Midbrain (tissue), 1 donor: ENCODE measurements at regions not wholly inside any gene's neighbourhood (a gene's known extent, or its start where the extent isn't known, plus 50 kb on each side); places are given as distances from the start of the nearest gene placed in this dataset.

Experiments used
- DNase-seq: peaks from one replicate; lab custom pipeline; 2025; lab: John Stamatoyannopoulos, UW

DNA sequence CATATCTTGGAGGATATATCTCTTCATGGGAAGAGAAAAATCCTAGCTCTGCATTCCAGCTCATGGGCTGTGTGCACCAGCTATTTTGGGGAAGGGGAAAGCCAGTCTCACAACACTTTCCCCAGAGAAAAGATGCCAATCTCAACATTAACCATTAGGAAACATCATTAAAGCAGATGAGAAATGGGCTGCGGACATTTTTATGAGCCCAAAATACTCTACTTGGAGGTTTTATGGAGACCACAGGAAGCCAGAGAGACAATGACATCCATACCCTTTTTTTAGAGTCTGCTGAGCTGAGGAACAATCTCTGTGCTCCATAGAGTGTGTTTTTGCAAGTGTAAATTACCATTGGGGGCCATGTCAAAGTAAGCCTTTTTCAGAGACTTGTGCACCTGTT lies 213.7 kb downstream of the TRIB2 start:
- no peak for DNase-seq

DNA sequence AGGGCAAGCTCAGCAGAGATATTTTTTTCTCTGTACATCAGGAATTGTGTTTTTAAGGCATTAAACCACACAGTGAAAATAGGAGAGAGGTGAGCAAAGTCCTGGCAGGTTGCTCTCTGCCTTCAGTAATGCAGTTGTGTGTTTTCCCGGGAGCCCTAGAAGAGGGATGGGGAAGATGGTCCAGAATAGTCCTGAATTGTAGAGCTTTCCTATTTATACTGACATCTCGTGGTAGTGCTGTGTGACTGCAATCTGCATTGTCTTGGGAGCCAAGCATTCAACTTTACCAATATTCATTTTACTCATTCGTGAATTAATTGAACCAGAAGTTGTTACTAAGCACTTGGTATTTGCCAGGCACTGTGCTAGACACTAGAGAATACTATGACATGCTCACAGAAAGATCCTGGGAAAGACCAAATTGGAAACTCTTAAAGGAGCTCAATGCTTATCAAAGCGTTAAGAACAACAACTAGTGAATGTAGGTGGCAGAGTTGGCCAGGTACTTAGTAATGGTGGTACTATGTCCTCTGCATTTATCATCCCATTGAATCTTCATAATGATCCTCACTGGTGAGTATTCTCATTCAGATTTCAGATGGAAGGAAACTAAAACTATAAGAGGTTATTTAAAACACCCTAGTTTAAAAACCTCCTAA lies 214.6 kb downstream of the TRIB2 start:
- DNase-seq = peak; percentile 53

DNA sequence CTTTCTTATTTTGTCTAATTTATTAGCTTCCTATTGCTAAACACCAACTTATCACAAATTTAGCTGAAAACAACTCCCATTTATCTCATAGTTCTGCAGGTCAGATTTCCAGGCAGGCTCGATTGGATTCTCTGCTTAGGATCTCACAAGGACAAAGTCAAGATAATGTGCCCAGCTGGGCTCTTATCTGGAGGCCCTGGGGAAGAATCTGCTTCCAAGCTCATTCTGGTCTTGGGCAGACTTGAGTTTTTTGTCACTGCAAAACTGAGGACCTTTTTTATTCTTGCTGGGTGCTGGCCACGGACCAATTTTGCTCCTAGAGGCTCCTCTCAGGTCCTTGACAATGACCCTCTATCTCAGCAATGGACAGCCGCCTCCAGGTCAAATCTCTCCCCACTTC lies 215.5 kb downstream of the TRIB2 start:
- no peak for DNase-seq

- no peak for DNase-seq
These were observed 217.5 kb downstream of the TRIB2 start for GRCh38 chr2:12934146-12934756.

DNA sequence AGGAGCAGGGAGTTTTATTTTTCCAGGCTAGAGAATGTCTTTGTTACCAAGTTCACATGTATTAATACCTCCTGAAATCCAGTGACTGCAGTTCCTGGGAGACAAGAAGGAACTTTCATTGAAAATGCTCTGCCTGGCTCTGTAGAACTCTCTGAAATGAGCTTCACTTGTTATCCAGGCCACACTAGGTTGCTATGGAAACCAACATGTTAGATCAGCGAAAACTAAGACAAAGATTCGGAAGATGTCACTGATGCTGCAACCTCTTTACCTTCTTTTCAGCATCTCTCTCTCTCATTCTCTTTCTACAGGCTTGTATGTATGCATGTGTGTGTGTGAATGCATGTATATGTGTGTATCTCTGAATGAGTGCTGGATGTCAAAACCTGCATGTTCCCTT lies 218.5 kb downstream of the TRIB2 start:
- DNase-seq = peak; percentile 47

DNA sequence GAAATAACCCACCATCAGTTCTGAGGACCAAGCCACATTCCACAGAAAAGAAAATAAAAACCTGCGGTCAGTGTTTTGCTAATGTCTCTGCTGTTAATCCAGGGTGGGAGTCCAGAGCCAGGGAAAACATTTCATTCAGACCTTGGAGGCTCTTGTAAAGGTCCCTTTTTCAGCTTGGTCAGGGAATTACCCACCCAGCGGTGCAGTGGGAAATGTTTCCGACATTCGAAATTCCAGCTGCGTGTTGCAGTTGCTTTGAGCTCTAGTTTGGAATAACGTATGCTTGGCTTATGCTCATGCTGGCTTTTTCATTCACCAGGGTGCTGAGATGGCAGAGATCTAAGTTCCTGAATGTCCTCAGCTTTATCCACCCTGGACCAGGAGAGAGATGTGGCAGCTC lies 219.1 kb downstream of the TRIB2 start:
- DNase-seq = peak; percentile 11

DNA sequence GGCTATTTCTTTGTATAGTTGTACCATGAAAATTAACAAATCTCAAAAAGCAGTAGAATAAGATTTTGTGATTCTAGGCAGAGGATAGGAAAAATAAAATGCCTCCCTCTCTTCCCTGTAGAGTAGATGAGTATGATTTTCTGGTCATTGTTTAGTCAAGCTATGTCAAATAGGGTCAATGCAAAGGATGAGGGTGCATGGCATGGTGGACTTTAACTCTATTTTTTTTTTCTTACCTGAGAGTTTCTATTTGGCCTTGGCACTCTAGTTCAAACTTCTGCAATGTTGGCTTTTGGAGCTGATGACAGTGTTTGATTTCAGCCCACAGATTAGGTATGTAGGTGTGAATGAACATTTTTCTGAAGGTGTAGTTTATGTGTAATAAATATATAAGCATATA lies 224.5 kb downstream of the TRIB2 start:
- DNase-seq = no peak

DNA sequence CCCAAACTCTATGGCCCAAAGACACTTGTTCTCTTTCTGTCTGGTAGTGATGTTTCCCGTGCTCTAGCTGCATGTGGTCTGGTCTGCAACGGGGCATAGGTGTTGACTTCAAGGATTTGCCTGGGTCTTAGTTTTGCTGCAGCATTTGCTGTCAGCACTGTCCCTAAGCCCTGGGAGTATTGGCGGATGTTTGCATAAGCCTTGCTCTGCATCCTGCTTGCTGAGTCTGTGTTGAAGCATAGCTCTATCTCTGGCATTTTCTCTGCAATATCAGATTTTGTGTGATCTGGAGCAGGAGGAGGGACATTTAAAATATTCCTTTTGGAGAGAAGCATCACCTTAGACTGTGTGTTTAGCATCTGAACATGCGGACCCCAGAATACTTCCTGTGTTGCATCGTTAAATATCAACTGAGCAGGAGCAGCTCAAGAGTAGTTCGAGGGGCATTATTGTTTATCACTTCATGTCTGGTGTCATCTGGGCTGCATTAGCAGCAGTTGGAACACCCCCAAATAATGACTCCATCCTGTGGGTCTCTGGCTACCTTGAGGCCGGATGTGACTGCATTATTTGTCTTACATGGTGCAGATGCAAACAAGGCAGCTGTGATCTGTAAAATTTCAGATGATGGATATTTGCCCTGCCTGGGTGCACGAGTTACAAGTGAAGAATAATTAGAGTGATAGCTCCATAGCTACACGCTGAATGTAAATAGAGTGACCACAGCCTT lies 231.7 kb downstream of the TRIB2 start:
- DNase-seq = no peak

DNA sequence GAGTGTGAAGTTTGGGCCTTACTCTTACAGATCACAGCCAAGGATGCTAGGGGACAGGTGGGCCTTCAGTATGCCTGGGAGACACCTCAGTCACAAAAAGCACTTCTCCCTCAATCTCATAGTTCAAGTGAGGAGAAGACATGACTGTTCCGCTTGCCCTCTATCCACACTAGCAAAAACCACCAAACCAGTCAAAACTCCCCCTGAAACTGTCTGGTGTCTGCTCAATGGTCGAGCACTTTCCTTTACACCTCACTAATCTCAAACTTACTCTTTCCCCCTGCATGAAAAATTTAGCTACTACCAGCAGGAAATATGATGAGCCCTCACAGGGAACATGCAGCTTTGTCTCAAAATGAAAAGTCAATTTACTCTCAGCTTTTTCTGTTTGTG lies 232.2 kb downstream of the TRIB2 start:
- no peak for DNase-seq

GRCh38 chr2:12949406-12949805 lies 232.7 kb downstream of the TRIB2 start:
- DNase-seq = no peak

GRCh38 chr2:12950174-12950573 lies 233.4 kb downstream of the TRIB2 start:
- DNase-seq = no peak

GRCh38 chr2:12950957-12951656 lies 234.4 kb downstream of the TRIB2 start:
- DNase-seq = no peak

- no peak for DNase-seq
These were observed 234.9 kb downstream of the TRIB2 start for GRCh38 chr2:12951657-12951973.

- no peak for DNase-seq
These were observed 236.9 kb downstream of the TRIB2 start for GRCh38 chr2:12953596-12953995.

DNA sequence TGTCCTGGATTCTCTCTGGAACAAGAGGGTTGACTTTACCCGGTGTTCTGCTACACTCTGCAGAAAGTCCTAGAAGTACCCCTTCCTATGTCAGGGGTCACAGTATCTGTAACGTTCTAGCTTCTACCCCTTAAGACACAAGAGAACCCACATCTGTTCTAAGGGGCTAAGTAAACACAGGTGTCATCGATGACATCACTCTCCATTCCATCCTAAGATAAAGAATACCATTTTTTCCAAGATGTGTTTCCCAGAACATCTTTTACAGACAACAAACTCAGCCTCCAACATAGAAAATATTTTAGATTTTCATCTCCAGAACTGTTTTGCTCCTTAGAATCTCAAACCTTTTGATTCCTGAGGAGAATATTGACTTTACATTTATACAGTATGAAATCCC lies 239.1 kb downstream of the TRIB2 start:
- no peak for DNase-seq

GRCh38 chr2:12957251-12957650 lies 240.5 kb downstream of the TRIB2 start:
- DNase-seq = no peak

GRCh38 chr2:12959935-12960334 lies 243.2 kb downstream of the TRIB2 start:
- DNase-seq = no peak

DNA sequence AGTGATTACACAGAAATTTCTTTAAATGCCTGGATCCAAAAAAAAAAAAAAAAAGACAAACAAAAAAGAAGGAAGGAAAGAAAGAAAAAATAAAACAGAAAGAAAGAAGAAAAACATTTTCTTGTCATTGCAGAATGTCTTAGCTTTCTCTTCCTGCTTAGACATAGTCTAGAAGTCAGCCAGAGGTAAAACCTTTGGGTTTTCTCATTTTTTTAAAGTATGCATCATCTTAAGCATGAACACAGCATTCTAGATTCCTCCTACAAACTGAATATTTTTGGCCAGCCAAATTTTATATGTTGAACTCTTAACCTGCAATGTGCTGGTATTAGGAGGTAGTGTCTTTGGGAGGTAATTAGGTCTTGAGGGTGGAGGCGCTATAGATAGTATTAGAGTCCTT lies 243.9 kb downstream of the TRIB2 start:
- no peak for DNase-seq

GRCh38 chr2:12964904-12965539 lies 248.3 kb downstream of the TRIB2 start:
- DNase-seq = no peak

DNA sequence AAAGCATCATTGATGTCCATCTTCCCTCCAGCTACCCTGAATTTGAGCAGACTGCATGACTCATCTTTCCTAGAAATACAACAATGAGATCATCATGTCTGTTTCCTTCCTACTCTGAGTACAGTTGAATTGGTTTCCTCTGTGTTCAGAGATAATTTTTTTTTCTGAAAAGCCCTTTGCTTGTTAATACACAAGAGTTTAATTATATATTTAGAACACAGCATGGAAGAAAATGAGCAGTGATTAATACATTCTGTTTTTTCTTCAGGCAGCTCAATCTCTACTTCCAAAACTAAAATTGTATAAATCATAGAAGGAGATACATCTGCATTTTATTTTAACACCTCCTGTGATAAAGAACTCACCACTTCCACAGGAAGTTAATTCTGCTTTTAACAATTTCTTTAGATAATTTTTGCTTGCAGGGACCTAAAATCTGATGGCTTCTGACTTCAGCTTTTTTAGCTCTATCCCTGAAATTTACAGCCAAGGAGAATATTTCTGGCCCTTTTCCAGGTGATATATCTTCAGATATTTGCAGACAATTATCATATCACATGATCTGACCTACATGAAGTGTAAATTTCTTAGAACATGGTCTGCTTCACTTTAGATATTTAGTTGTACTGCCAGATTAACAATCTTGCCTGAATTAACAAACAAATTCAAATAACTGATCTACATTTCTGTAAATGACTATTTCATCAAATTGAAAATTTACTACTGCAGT lies 249.0 kb downstream of the TRIB2 start:
- no peak for DNase-seq

DNA sequence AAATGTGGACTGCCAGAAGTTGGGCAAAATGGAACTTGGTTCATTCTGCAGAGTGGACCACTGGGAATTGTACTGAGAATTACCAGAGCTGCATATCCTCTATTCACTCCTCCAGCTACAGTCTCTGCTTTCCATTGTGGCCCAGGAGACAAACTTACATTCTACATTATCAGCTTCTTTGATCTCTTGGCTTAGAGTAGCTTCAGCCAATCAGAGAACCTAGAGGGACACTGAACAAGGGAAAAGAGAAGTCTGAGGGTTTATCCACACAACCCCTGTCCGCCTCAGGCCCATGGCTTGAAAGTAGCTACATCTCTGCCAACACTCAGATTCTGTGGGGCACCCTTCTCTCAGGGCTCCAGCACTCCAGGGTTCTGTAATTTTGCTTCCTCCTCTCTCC lies 251.1 kb downstream of the TRIB2 start:
- DNase-seq = no peak

GRCh38 chr2:12968399-12968798 lies 251.7 kb downstream of the TRIB2 start:
- DNase-seq = no peak
